HPDE6-E6E7 (cell line): ENCODE measurements at regions not wholly inside any gene's neighbourhood (a gene's known extent, or its start where the extent isn't known, plus 50 kb on each side); places are given as distances from the start of the nearest gene placed in this dataset.
"Not testable (repeated sequence)": the region's sequence is repeated elsewhere in the genome, so short reads cannot be mapped to it uniquely, and the experiment has no call there.

Experiments
- DNase-seq: peaks from one replicate; pipeline ENCODE4 v3.0.0; 2011; ENCODE audit warnings: missing footprints; ENCODE audit errors: extremely low spot score

- no peak for DNase-seq
These were observed 56.1 kb downstream of the GPR85 start for GRCh38 chr7:113030489-113030888.

DNA sequence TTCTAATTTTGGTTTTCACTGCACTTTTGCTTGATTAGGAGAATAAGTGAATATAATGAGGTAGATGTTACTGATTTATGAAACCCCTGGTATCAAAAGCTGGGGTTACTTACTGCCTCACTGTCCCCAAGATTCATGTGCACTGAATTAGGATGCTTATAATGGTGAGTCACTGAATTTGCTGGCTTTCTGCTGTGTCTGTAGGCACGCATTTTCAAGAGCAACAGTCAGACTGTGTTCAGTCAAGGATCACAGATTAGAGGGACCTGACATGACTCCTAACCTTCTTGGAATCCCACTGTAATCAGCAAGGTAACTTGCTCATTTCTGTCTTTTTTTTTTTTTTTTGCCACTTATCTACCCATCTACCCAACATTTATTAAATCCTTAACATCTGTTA lies 59.7 kb downstream of the GPR85 start:
- DNase-seq, result no peak

DNA sequence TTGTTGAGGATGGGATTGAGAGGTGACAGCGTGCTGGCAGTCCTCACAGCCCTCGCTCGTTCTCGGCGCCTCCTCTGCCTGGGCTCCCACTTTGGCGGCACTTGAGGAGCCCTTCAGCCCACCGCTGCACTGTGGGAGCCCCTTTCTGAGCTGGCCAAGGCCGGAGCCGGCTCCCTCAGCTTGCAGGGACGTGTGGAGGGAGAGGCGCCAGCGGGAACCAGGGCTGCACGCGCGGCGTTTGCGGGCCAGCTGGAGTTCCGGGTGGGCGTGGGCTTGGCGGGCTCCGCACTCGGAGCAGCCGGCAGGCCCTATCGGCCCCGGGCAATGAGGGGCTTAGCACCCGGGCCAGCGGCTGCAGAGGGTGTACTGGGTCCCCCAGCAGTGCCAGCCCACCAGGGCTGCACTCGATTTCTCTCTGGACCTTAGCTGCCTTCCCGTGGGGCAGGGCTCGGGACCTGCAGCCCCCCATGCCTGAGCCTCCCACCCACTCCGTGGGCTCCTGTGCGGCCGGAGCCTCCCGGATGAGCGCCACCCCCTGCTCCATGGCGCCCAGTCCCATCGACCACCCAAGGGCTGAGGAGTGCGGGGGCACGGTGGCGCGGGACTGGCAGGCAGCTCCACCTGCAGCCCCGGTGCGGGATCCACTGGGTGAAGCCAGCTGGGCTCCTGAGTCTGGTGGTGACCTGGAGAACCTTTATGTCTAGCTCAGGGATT lies 69.3 kb downstream of the GPR85 start:
- DNase-seq, result not testable (repeated sequence)

- DNase-seq, result no peak
These were observed 71.5 kb downstream of the GPR85 start for GRCh38 chr7:113015034-113015645.

DNA sequence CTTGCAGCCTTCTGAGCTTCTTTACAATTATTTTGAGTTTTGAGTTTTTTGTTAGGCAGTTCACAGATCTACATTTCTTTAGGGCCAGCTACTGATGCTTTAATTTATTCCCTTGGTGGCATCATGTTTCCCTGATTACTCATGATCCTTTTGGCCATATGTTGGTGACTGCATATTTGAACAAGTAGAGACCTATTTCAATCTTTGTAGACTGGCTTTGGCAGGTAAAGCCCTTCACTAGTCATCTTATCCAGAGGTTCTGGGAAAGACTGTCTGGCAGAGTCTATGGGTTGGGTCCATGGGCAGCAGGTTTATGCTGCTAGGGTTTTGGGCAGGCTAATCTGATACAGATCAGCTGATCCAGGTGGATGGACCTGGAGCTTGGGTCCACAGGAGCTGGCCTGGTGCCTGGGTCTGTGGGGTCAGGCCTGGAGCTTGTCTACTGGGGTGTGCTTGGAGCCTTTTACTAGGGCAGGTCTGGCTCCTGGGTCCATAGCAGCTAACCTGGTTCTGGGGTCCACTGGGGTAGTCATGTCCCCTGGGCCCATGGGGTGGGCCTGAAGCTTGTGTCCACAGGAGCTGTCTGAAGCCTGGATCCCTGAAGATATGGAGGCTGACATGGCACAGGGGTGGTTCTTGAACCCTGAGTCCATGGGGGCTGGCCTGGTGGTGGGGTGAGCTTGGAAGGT lies 72.7 kb downstream of the GPR85 start:
- peak; percentile 32 for DNase-seq

DNA sequence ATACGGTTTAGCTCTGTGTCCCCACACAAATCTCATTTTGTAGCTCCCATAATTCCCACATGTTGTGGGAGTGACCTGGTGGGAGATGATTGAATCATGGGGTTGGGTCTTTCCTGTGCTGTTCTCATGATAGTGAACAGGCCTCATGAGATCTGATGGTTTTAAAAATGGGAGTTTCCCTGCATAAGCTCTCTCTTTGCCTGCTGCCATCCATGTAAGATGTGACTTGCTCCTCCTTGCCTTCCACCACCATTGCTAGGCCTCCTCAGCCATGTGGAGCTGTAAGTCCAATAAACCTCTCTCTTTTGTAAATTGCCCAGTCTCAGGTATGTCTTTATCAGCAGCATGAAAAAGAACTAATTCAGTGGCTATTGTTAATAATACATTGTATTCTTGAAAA lies 73.8 kb downstream of the GPR85 start:
- DNase-seq, result not testable (repeated sequence)

- DNase-seq, result no peak
These were observed 76.2 kb downstream of the GPR85 start for GRCh38 chr7:113010377-113010776.

GRCh38 chr7:113008755-113009154 lies 77.9 kb downstream of the GPR85 start:
- DNase-seq, result no peak

GRCh38 chr7:113004726-113005454 lies 81.7 kb downstream of the GPR85 start:
- no peak for DNase-seq

DNA sequence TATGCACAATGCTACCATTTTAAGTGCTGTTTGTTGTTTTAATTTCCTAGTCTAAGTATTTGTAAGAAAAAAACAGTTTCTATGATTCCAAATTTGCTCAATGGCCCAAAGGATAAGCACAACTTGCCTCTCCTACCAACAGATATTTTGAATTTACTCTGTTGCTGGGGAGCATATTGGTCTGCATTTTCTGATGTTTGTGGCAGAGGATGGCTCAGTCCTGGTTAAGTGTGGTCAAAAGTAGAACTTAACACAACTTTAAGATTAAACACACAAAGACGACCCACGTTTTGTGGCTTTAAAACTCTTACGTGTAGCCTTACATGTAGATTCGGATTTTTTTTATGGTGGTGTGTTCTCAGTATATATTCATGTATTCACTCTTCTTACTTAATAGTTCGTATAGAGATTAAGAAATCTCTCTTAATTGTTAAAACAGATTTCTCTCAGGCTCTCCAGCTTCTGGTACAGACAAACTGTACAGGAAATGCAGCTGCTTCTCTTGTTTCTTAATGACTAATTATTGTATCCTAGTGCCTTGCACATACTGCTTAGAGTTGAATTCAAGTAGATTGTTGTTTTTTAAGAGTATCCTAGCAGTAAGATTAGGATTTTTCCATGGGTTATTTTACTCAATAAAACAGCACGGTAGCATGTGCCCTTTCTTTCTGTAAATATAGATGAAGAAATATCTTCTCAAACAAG lies 86.2 kb downstream of the GPR85 start:
- DNase-seq, result no peak

GRCh38 chr7:112997831-112998230 lies 88.8 kb downstream of the GPR85 start:
- DNase-seq, result no peak

GRCh38 chr7:112996331-112996871 lies 90.2 kb downstream of the GPR85 start:
- no peak for DNase-seq

- DNase-seq, result no peak
These were observed 91.4 kb downstream of the GPR85 start for GRCh38 chr7:112995059-112995824.

GRCh38 chr7:112994656-112995055 lies 92.0 kb downstream of the GPR85 start:
- DNase-seq, result no peak

DNA sequence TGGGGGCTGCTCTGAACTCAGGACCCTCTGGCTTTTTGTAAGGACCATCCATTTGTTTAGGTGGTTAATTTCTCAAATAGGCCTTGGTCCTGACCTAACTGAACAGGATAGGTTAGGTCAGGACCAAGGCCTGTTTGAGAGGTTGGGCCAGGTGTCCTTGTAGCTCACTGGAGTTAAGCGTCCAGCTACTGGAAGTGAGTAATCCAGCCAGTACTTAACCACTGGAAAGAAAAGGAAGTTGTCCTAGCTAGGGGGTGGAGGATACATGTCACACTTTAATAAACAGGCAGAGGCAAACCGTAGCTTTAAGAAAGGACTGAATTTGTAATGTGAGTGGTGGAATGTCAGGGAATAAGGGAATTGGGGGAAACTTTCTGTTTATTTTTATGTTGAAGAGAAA lies 96.0 kb downstream of the GPR85 start:
- DNase-seq, result no peak

DNA sequence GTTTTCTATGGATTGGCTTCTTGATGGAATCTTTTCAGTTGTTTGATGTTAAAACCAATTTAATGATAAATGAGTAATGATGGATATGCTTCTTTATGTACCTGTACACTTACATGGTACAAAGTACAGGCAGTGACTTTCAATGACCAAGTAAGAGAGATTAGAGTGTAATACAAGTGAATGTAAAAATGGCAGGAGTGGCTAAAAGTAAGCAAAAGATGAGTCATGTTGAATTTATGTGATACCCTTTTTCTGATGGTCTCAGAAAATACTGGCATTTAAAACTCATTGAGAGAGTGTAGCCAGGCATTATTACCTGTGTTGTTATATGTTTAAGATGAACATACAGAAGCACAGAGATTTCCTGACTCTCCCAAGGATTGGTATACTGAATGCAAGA lies 97.1 kb downstream of the GPR85 start:
- no peak for DNase-seq

GRCh38 chr7:112987171-112987570 lies 99.5 kb downstream of the GPR85 start:
- no peak for DNase-seq

GRCh38 chr7:112986256-112987031 lies 100.2 kb downstream of the GPR85 start:
- no peak for DNase-seq

GRCh38 chr7:112985377-112985987 lies 101.1 kb downstream of the GPR85 start:
- no peak for DNase-seq
